ENCODE measurements at regions not wholly inside any gene's neighbourhood (a gene's known extent, or its start where the extent isn't known, plus 50 kb on each side); places are given as distances from the start of the nearest gene placed in this dataset.

GRCh38 chr11:77525455-77526091, 51.7 kb upstream of the PAK1 start:
- no peak for TF ChIP-seq ZNF24 (tag by site-specific recombination; IDR thresholded peaks at IDR 0.05)
- TF ChIP-seq MYNN (tag by site-specific recombination; IDR thresholded peaks at IDR 0.05; ENCODE audit: borderline replicate concordance) = no peak
- no peak for TF ChIP-seq ZNF514 (tag by site-specific recombination; IDR thresholded peaks at IDR 0.05)
- no peak for TF ChIP-seq ZNF350 (tag by site-specific recombination; IDR thresholded peaks at IDR 0.05)
- no peak for TF ChIP-seq ZNF510 (tag by site-specific recombination; IDR thresholded peaks at IDR 0.05; ENCODE audit: insufficient replicate concordance)
- TF ChIP-seq, protein P1, sequence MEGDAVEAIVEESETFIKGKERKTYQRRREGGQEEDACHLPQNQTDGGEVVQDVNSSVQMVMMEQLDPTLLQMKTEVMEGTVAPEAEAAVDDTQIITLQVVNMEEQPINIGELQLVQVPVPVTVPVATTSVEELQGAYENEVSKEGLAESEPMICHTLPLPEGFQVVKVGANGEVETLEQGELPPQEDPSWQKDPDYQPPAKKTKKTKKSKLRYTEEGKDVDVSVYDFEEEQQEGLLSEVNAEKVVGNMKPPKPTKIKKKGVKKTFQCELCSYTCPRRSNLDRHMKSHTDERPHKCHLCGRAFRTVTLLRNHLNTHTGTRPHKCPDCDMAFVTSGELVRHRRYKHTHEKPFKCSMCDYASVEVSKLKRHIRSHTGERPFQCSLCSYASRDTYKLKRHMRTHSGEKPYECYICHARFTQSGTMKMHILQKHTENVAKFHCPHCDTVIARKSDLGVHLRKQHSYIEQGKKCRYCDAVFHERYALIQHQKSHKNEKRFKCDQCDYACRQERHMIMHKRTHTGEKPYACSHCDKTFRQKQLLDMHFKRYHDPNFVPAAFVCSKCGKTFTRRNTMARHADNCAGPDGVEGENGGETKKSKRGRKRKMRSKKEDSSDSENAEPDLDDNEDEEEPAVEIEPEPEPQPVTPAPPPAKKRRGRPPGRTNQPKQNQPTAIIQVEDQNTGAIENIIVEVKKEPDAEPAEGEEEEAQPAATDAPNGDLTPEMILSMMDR (tag by site-specific recombination; IDR thresholded peaks at IDR 0.05) = no peak
- TF ChIP-seq ZNF416 (tag by site-specific recombination; IDR thresholded peaks at IDR 0.05) = no peak
- no peak for TF ChIP-seq ZNF664 (tag by site-specific recombination; IDR thresholded peaks at IDR 0.05)
- TF ChIP-seq, protein P2, sequence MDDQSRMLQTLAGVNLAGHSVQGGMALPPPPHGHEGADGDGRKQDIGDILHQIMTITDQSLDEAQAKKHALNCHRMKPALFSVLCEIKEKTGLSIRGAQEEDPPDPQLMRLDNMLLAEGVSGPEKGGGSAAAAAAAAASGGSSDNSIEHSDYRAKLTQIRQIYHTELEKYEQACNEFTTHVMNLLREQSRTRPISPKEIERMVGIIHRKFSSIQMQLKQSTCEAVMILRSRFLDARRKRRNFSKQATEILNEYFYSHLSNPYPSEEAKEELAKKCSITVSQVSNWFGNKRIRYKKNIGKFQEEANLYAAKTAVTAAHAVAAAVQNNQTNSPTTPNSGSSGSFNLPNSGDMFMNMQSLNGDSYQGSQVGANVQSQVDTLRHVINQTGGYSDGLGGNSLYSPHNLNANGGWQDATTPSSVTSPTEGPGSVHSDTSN (CRISPR knock-in tag; IDR thresholded peaks at IDR 0.05) = no peak
- TF ChIP-seq, protein P3, sequence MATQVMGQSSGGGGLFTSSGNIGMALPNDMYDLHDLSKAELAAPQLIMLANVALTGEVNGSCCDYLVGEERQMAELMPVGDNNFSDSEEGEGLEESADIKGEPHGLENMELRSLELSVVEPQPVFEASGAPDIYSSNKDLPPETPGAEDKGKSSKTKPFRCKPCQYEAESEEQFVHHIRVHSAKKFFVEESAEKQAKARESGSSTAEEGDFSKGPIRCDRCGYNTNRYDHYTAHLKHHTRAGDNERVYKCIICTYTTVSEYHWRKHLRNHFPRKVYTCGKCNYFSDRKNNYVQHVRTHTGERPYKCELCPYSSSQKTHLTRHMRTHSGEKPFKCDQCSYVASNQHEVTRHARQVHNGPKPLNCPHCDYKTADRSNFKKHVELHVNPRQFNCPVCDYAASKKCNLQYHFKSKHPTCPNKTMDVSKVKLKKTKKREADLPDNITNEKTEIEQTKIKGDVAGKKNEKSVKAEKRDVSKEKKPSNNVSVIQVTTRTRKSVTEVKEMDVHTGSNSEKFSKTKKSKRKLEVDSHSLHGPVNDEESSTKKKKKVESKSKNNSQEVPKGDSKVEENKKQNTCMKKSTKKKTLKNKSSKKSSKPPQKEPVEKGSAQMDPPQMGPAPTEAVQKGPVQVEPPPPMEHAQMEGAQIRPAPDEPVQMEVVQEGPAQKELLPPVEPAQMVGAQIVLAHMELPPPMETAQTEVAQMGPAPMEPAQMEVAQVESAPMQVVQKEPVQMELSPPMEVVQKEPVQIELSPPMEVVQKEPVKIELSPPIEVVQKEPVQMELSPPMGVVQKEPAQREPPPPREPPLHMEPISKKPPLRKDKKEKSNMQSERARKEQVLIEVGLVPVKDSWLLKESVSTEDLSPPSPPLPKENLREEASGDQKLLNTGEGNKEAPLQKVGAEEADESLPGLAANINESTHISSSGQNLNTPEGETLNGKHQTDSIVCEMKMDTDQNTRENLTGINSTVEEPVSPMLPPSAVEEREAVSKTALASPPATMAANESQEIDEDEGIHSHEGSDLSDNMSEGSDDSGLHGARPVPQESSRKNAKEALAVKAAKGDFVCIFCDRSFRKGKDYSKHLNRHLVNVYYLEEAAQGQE (tag by site-specific recombination; IDR thresholded peaks at IDR 0.05) = no peak

Measured in HEK293 (cell line).